ENCODE measurements at regions not wholly inside any gene's neighbourhood (a gene's known extent, or its start where the extent isn't known, plus 50 kb on each side); places are given as distances from the start of the nearest gene placed in this dataset.

DNA sequence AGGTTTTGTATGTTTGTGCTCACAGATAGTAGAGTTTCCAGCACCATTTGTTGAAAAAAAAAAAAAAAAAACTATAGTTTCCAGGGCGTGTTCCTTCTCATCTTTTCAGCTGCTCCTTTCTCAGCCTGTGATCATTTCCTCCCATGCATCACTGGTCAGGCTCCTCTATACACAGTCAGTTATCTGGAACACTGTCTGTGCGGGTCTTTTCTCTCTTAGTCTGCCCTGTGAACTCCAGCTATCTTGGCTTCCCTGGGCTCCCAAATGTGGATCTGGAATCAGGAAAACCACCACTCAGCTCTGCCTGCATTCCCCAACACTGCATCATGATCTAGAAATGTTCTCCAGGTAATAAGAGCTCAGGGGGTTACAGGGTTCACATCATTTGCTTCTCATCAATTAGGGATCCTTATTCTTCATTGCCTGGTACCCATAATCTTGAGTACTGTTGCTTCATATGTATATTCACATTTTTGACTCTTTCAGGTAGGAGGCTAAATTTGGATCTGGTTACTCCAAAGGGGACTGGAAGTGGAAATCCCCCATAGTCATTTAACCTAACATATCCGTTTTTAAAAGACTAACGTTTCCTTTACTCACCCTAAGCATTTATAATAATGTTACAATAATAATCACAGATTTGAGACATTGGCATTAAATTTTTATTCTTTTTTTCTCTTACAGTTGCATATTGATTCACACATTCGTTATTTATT is 221.8 kb upstream of the KLF3 start:
- no peak overlapping the region for H3K56ac ChIP-seq (ENCODE audit: extremely low read depth, insufficient read depth, low read length)
- POLR2A ChIA-PET (ENCODE audit: unreplicated experiment), result no interaction called here
- H4K8ac ChIP-seq (ENCODE audit: low read depth in 2 of 2, low read length in 2 of 2), result no peak overlapping the region
- no peak for DNase-seq
- H2AK5ac ChIP-seq (ENCODE audit: low read depth, low read length), result no peak overlapping the region
- no peak overlapping the region for H3K9ac ChIP-seq (ENCODE audit: low read depth, low read length)
- no peak overlapping the region for H3K27ac ChIP-seq (ENCODE audit: insufficient read depth, low read length)
- no peak overlapping the region for H3K18ac ChIP-seq (ENCODE audit: low read depth, low read length)
- no peak overlapping the region for H2BK20ac ChIP-seq (ENCODE audit: low read depth, low read length)
- no peak overlapping the region for H2AK9ac ChIP-seq (replicated peaks; ENCODE audit: low read depth, low read length, poor library complexity)
- no peak overlapping the region for H3K4me3 ChIP-seq (ENCODE audit: insufficient read depth, low read depth, low read length)
- H2AFZ ChIP-seq (replicated peaks; ENCODE audit: low read length, poor library complexity), result no peak overlapping the region
- H3K14ac ChIP-seq (replicated peaks; ENCODE audit: low read depth, low read length), result no peak overlapping the region
- H3K23ac ChIP-seq (ENCODE audit: low read depth, low read length), result no peak overlapping the region
- H3K4me1 ChIP-seq (ENCODE audit: control insufficient read depth, insufficient read depth, low read length), result no peaks in the 10 kb centered on the region
- ATAC-seq (ENCODE audit: low read depth), result no peak
- H3K79me1 ChIP-seq (ENCODE audit: low read depth in 1 of 2, low read length in 2 of 2), result no peaks in the 10 kb centered on the region
- BruUV-seq (replicated peaks), result no TSS peak
- TF ChIP-seq BHLHE40 (IDR thresholded peaks at IDR 0.05; ENCODE audit: low read depth, low read length) (no peak), FOS (IDR thresholded peaks at IDR 0.05; ENCODE audit: low read depth, low read length) (no peak), RFX5 (IDR thresholded peaks at IDR 0.05; ENCODE audit: low read depth, low read length) (no peak), SMC3 (IDR thresholded peaks at IDR 0.05; ENCODE audit: low read depth, low read length) (no peak), CEBPB (IDR thresholded peaks at IDR 0.05; ENCODE audit: low read depth, low read length) (no peak), NFE2L2 (IDR thresholded peaks at IDR 0.05; ENCODE audit: low read depth, low read length) (no peak)
- TF ChIP-seq, protein P1, sequence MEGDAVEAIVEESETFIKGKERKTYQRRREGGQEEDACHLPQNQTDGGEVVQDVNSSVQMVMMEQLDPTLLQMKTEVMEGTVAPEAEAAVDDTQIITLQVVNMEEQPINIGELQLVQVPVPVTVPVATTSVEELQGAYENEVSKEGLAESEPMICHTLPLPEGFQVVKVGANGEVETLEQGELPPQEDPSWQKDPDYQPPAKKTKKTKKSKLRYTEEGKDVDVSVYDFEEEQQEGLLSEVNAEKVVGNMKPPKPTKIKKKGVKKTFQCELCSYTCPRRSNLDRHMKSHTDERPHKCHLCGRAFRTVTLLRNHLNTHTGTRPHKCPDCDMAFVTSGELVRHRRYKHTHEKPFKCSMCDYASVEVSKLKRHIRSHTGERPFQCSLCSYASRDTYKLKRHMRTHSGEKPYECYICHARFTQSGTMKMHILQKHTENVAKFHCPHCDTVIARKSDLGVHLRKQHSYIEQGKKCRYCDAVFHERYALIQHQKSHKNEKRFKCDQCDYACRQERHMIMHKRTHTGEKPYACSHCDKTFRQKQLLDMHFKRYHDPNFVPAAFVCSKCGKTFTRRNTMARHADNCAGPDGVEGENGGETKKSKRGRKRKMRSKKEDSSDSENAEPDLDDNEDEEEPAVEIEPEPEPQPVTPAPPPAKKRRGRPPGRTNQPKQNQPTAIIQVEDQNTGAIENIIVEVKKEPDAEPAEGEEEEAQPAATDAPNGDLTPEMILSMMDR (conservative IDR thresholded peaks at IDR 0.05; ENCODE audit: low read depth, low read length), result no peak
- TF ChIP-seq, protein P2, sequence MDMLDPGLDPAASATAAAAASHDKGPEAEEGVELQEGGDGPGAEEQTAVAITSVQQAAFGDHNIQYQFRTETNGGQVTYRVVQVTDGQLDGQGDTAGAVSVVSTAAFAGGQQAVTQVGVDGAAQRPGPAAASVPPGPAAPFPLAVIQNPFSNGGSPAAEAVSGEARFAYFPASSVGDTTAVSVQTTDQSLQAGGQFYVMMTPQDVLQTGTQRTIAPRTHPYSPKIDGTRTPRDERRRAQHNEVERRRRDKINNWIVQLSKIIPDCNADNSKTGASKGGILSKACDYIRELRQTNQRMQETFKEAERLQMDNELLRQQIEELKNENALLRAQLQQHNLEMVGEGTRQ (IDR thresholded peaks at IDR 0.05; ENCODE audit: low read depth, low read length), result no peak
- H2BK5ac ChIP-seq (ENCODE audit: low read depth, low read length, poor library complexity, severe bottlenecking), result no peak overlapping the region
- H3K36me3 ChIP-seq (ENCODE audit: control insufficient read depth, insufficient read depth, low read length), result no peaks in the 10 kb centered on the region
- in situ Hi-C loops (cut with MboI; ENCODE audit: low sequenced_read_pairs), result no loop called here
- H3K4ac ChIP-seq (ENCODE audit: low read depth, low read length), result no peak overlapping the region
- H3K27me3 ChIP-seq (ENCODE audit: control insufficient read depth, insufficient read depth, low read length), result no peaks in the 10 kb centered on the region
- no peak overlapping the region for H4K5ac ChIP-seq (ENCODE audit: low read depth, low read length)
- intact Hi-C loops (cut with micrococcal nuclease), result no loop called here
- H3K9me1 ChIP-seq (ENCODE audit: insufficient read depth, low read length), result no peaks in the 10 kb centered on the region
- 0% methylated on average over 1 of the region's 5 CpGs; no CpG with 5 or more reads in 1 of the 2 experiments for WGBS, 2 experiments (ENCODE audit: extremely low coverage in 2 of 2, insufficient read length in 1 of 2)
- CTCF ChIA-PET, result no interaction called here
- H2BK120ac ChIP-seq (ENCODE audit: low read depth, low read length), result no peak overlapping the region
- dilution Hi-C loops (cut with HindIII; ENCODE audit: low sequenced_read_pairs, unreplicated experiment), result no loop called here
- H2BK15ac ChIP-seq (ENCODE audit: low read depth, low read length), result no peak overlapping the region
- H4K91ac ChIP-seq (ENCODE audit: insufficient read depth, low read depth, low read length), result no peak overlapping the region
- no peak overlapping the region for H3K4me2 ChIP-seq (ENCODE audit: low read depth, low read length)
- H3K9me3 ChIP-seq (ENCODE audit: control insufficient read depth, insufficient read depth, low read length), result no peaks in the 10 kb centered on the region; the same call in 1 of the 2 replicates
- no peaks in the 10 kb centered on the region for H4K20me1 ChIP-seq (ENCODE audit: insufficient read depth, low read length)

Data from IMR-90 (cell line).